Mammary epithelial cell (primary cell): ENCODE measurements at regions not wholly inside any gene's neighbourhood (a gene's known extent, or its start where the extent isn't known, plus 50 kb on each side); places are given as distances from the start of the nearest gene placed in this dataset.

Experiments used
- EZH2 ChIP-seq: IDR thresholded peaks from 2 replicates; pipeline ENCODE4 v1.6.1; 2012; ENCODE audit warnings: low read length, inconsistent platforms, borderline replicate concordance
- TF ChIP-seq, protein P1 (sequence below), 2 donors: IDR thresholded peaks in 1 of 2; conservative IDR thresholded peaks in 1 of 2; 2 replicates each; pipeline ENCODE4 v1.5.1; 2011 to 2012; ENCODE audit warnings: inconsistent platforms in 2 of 2, low read length in 2 of 2, mild to moderate bottlenecking in 2 of 2, control low read depth in 1 of 2, low read depth in 1 of 2; ENCODE audit not compliant: insufficient read depth in 1 of 2; ENCODE audit errors: extremely low read depth in 1 of 2

DNA sequence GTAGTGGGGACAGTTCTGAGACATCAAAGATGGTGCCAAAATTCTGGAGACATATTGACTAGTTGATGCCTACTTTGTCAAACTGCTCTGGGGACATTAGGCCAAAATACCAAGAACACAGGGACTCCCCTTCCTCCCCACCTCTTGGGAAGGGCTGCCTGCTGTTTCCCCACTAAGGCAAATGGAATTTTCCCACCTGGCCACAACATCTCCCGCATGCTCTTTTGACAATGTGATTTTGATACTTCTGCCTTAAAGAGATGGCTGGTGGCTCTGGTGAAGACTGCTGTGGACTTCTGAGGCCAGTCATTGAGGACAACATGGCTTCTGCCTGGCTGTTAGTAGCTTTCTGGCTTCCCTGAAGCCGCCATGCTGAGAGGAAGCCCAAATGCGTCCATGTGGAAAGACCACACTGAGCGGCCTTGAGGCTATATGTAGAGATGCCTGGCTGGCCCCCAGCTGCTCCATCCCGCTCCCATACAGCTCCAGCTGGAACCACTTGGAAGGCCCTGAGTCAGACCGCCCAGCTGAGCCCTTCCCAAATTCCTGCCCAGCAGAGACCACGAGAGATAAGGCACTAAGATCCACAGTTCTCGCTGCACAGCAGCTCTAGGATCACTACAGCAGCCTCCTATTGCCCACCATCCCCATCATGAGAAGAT, 226.7 kb downstream of the SYK start:
- no peak for TF ChIP-seq EZH2
- TF ChIP-seq, protein P1, sequence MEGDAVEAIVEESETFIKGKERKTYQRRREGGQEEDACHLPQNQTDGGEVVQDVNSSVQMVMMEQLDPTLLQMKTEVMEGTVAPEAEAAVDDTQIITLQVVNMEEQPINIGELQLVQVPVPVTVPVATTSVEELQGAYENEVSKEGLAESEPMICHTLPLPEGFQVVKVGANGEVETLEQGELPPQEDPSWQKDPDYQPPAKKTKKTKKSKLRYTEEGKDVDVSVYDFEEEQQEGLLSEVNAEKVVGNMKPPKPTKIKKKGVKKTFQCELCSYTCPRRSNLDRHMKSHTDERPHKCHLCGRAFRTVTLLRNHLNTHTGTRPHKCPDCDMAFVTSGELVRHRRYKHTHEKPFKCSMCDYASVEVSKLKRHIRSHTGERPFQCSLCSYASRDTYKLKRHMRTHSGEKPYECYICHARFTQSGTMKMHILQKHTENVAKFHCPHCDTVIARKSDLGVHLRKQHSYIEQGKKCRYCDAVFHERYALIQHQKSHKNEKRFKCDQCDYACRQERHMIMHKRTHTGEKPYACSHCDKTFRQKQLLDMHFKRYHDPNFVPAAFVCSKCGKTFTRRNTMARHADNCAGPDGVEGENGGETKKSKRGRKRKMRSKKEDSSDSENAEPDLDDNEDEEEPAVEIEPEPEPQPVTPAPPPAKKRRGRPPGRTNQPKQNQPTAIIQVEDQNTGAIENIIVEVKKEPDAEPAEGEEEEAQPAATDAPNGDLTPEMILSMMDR (conservative IDR thresholded peaks at IDR 0.05 in 1 of 2, IDR thresholded peaks at IDR 0.05 in 1 of 2; ENCODE audit: extremely low read depth in 1 of 2, insufficient read depth in 1 of 2, low read depth in 1 of 2, low read length in 2 of 2): no peak
